GM19467 (cell line): ENCODE measurements at regions not wholly inside any gene's neighbourhood (a gene's known extent, or its start where the extent isn't known, plus 50 kb on each side); places are given as distances from the start of the nearest gene placed in this dataset.

Experiments used
- ATAC-seq: cut with Tn5 transposase; IDR thresholded peaks from one replicate; pipeline ENCODE4 v1.9.1; 2021; ENCODE audit warnings: mild to moderate bottlenecking, moderate library complexity; ENCODE audit not compliant: unreplicated experiment

- no peak for ATAC-seq
These were observed 233.3 kb downstream of the KCNA4 start for GRCh38 chr11:29783506-29783905.

GRCh38 chr11:29782447-29782846, 234.4 kb downstream of the KCNA4 start:
- no peak for ATAC-seq

GRCh38 chr11:29781268-29781667, 235.6 kb downstream of the KCNA4 start:
- ATAC-seq, result no peak

GRCh38 chr11:29780756-29781155, 236.1 kb downstream of the KCNA4 start:
- ATAC-seq, result no peak

GRCh38 chr11:29773656-29774264, 243.1 kb downstream of the KCNA4 start:
- no peak for ATAC-seq

- no peak for ATAC-seq
These were observed 260.0 kb downstream of the KCNA4 start for GRCh38 chr11:29756871-29757270.

- no peak for ATAC-seq
These were observed 261.4 kb downstream of the KCNA4 start for GRCh38 chr11:29755474-29755873.

- no peak for ATAC-seq
These were observed 265.2 kb downstream of the KCNA4 start for GRCh38 chr11:29751618-29752017.

GRCh38 chr11:29750392-29750791, 266.4 kb downstream of the KCNA4 start:
- ATAC-seq, result no peak

GRCh38 chr11:29734287-29734686, 282.5 kb downstream of the KCNA4 start:
- ATAC-seq, result no peak

GRCh38 chr11:29713831-29714320, 303.0 kb downstream of the KCNA4 start:
- no peak for ATAC-seq

GRCh38 chr11:29712616-29713015, 304.2 kb downstream of the KCNA4 start:
- no peak for ATAC-seq

GRCh38 chr11:29707924-29708323, 308.9 kb downstream of the KCNA4 start:
- no peak for ATAC-seq

- no peak for ATAC-seq
These were observed 331.5 kb downstream of the KCNA4 start for GRCh38 chr11:29685361-29685760.

- ATAC-seq, result no peak
These were observed 334.0 kb downstream of the KCNA4 start for GRCh38 chr11:29682856-29683255.

- peak; percentile 53 for ATAC-seq
These were observed 336.8 kb downstream of the KCNA4 start for GRCh38 chr11:29679996-29680395.

GRCh38 chr11:29676993-29677392, 339.8 kb downstream of the KCNA4 start:
- no peak for ATAC-seq

GRCh38 chr11:29669310-29669709, 347.5 kb downstream of the KCNA4 start:
- no peak for ATAC-seq

- no peak for ATAC-seq
These were observed 359.1 kb downstream of the KCNA4 start for GRCh38 chr11:29657709-29658108.

- ATAC-seq, result no peak
These were observed 360.2 kb downstream of the KCNA4 start for GRCh38 chr11:29656597-29656996.

- ATAC-seq, result no peak
These were observed 371.5 kb downstream of the KCNA4 start for GRCh38 chr11:29645373-29645772.

- ATAC-seq, result no peak
These were observed 375.6 kb downstream of the KCNA4 start for GRCh38 chr11:29641201-29641600.

GRCh38 chr11:29634744-29635143, 382.1 kb downstream of the KCNA4 start:
- ATAC-seq, result no peak
